ENCODE measurements at regions not wholly inside any gene's neighbourhood (a gene's known extent, or its start where the extent isn't known, plus 50 kb on each side); places are given as distances from the start of the nearest gene placed in this dataset.

GRCh38 chr6:71496722-71497033 is 208.1 kb downstream of the OGFRL1 start:
- intact Hi-C loops (cut with DNase I): no loop called here
- WGBS, 4 donors: 32 to 52% (median 42%) methylated on average over 2 of the region's 2 CpGs

GRCh38 chr6:71498638-71499037 is 210.0 kb downstream of the OGFRL1 start:
- no peaks in the 10 kb centered on the region for H3K36me3 ChIP-seq (replicated peaks in 1 of 2)
- no peaks in the 10 kb centered on the region for H3K9me3 ChIP-seq (replicated peaks in 1 of 3)
- no peak overlapping the region for H3K27ac ChIP-seq
- no peak for TF ChIP-seq POLR2A (IDR thresholded peaks at IDR 0.05)
- TF ChIP-seq CTCF (IDR thresholded peaks at IDR 0.05): no peak
- no peaks in the 10 kb centered on the region for H3K27me3 ChIP-seq
- intact Hi-C loops (cut with DNase I): no loop called here
- H3K4me3 ChIP-seq: no peak overlapping the region
- peaks cover 0 to 6% of the 10 kb centered on the region in 2 donors for H3K4me1 ChIP-seq (replicated peaks in 1 of 2)
- DNase-seq: no peak

More at GRCh38 chr6:71496722-71497033, 208.1 kb downstream of the OGFRL1 start:
- TF ChIP-seq POLR2A (IDR thresholded peaks at IDR 0.05) (no peak), CTCF (IDR thresholded peaks at IDR 0.05) (no peak)
- H3K9me3 ChIP-seq (replicated peaks in 1 of 3): no peaks in the 10 kb centered on the region
- no peaks in the 10 kb centered on the region for H3K36me3 ChIP-seq (replicated peaks in 1 of 2)
- peaks cover 0 to 6% of the 10 kb centered on the region in 2 donors for H3K4me1 ChIP-seq (replicated peaks in 1 of 2)
- H3K27ac ChIP-seq: peak overlapping the region in 2 of 5 donors; percentile 3 to 45
- no peak for DNase-seq
- H3K27me3 ChIP-seq: no peaks in the 10 kb centered on the region
- H3K4me3 ChIP-seq: no peak overlapping the region

- Histone ChIP-seq H3K4me3 (no peak overlapping the region), H3K36me3 (replicated peaks in 1 of 2) (no peaks in the 10 kb centered on the region), H3K9me3 (replicated peaks in 1 of 3) (no peaks in the 10 kb centered on the region), H3K27ac (no peak overlapping the region), H3K4me1 (replicated peaks in 1 of 2) (peaks cover 0 to 6% of the 10 kb centered on the region in 2 donors), H3K27me3 (no peaks in the 10 kb centered on the region)
- intact Hi-C loops (cut with DNase I): no loop called here
- no peak for DNase-seq
- TF ChIP-seq CTCF (IDR thresholded peaks at IDR 0.05): no peak
- no peak for TF ChIP-seq POLR2A (IDR thresholded peaks at IDR 0.05)
- WGBS, 4 donors: 40 to 52% (median 42%) methylated on average over 2 of the region's 2 CpGs
Measured at GRCh38 chr6:71499667-71500066, 211.1 kb downstream of the OGFRL1 start.

GRCh38 chr6:71502168-71502567 is 213.6 kb downstream of the OGFRL1 start:
- Histone ChIP-seq H3K27ac (no peak overlapping the region), H3K36me3 (replicated peaks in 1 of 2) (no peaks in the 10 kb centered on the region), H3K4me3 (no peak overlapping the region), H3K27me3 (no peaks in the 10 kb centered on the region), H3K4me1 (replicated peaks in 1 of 2) (no peaks in the 10 kb centered on the region), H3K9me3 (replicated peaks in 1 of 3) (no peaks in the 10 kb centered on the region)
- intact Hi-C loops (cut with DNase I): no loop called here
- 70 to 82% (median 76%) methylated on average over 2 of the region's 2 CpGs for WGBS, 4 donors
- TF ChIP-seq POLR2A (IDR thresholded peaks at IDR 0.05): no peak
- no peak for TF ChIP-seq CTCF (IDR thresholded peaks at IDR 0.05)
- no peak for DNase-seq
